T-helper 17 cell (primary cell): ENCODE measurements at regions not wholly inside any gene's neighbourhood (a gene's known extent, or its start where the extent isn't known, plus 50 kb on each side); places are given as distances from the start of the nearest gene placed in this dataset.

ENCODE experiments used
- ATAC-seq: fragments of 150-1000 bp; cut with Tn5 transposase; 2 replicates; pipeline ENCODE4 v1.10.0; 2021; ENCODE audit warnings: mild to moderate bottlenecking, moderate library complexity
- DNase-seq, 3 donors: peaks; one replicate each; pipeline versions ENCODE4 v3.0.0 to v3.0.0-alpha.2; 2020 to 2021
- H3K9me3 ChIP-seq: one replicate; pipeline ENCODE4 v1.7.0; 2013; ENCODE audit warnings: low read length, mild to moderate bottlenecking; ENCODE audit not compliant: control insufficient read depth, poor library complexity, severe bottlenecking
- H3K27ac Mint-ChIP-seq: one replicate; pipeline ENCODE4 v1.8.0; 2022; ENCODE audit warnings: mild to moderate bottlenecking, moderate library complexity, mixed read lengths
- H3K27me3 Mint-ChIP-seq: one replicate; pipeline ENCODE4 v1.8.0; 2022; ENCODE audit warnings: mixed read lengths
- H3K36me3 Mint-ChIP-seq: one replicate; pipeline ENCODE4 v1.8.0; 2022; ENCODE audit warnings: low read depth, mixed read lengths
- H3K4me1 Mint-ChIP-seq: one replicate; pipeline ENCODE4 v1.8.0; 2022; ENCODE audit warnings: mild to moderate bottlenecking, mixed read lengths
- H3K4me3 Mint-ChIP-seq: one replicate; pipeline ENCODE4 v1.8.0; 2022; ENCODE audit warnings: mild to moderate bottlenecking, moderate library complexity, mixed read lengths

GRCh38 chr5:39892708-39893107 is 467.9 kb upstream of the DAB2 start:
- Mint-ChIP-seq H3K36me3 (no peaks in the 10 kb centered on the region), H3K4me1 (no peaks in the 10 kb centered on the region), H3K27me3 (peaks cover 18% of the 10 kb centered on the region), H3K4me3 (no peak overlapping the region), H3K27ac (no peak overlapping the region)
- ATAC-seq (no peak), DNase-seq (no peak)
- H3K9me3 ChIP-seq = no peaks in the 10 kb centered on the region

- Mint-ChIP-seq H3K27me3 (peaks cover 18% of the 10 kb centered on the region), H3K36me3 (no peaks in the 10 kb centered on the region), H3K4me1 (no peaks in the 10 kb centered on the region), H3K27ac (no peak overlapping the region), H3K4me3 (no peak overlapping the region)
- DNase-seq (no peak), ATAC-seq (no peak)
- no peaks in the 10 kb centered on the region for H3K9me3 ChIP-seq
Observed at GRCh38 chr5:39891376-39891775, 466.6 kb upstream of the DAB2 start.

GRCh38 chr5:39880985-39881384 is 456.2 kb upstream of the DAB2 start:
- peaks cover 15% of the 10 kb centered on the region for H3K27me3 Mint-ChIP-seq
- no peak overlapping the region for H3K4me3 Mint-ChIP-seq
- peaks cover 3% of the 10 kb centered on the region for H3K9me3 ChIP-seq
- H3K27ac Mint-ChIP-seq = no peak overlapping the region
- no peaks in the 10 kb centered on the region for H3K36me3 Mint-ChIP-seq
- DNase-seq (no peak), ATAC-seq (no peak)
- no peaks in the 10 kb centered on the region for H3K4me1 Mint-ChIP-seq

GRCh38 chr5:39877479-39877878 is 452.7 kb upstream of the DAB2 start:
- Mint-ChIP-seq H3K27me3 (peaks cover 11% of the 10 kb centered on the region), H3K4me3 (no peak overlapping the region), H3K27ac (no peak overlapping the region), H3K4me1 (no peaks in the 10 kb centered on the region), H3K36me3 (no peaks in the 10 kb centered on the region)
- ATAC-seq (no peak), DNase-seq (no peak)
- peaks cover 3% of the 10 kb centered on the region for H3K9me3 ChIP-seq

GRCh38 chr5:39876146-39876545 is 451.4 kb upstream of the DAB2 start:
- H3K27ac Mint-ChIP-seq = no peak overlapping the region
- no peak overlapping the region for H3K4me3 Mint-ChIP-seq
- peaks cover 5% of the 10 kb centered on the region for H3K9me3 ChIP-seq
- H3K4me1 Mint-ChIP-seq = no peaks in the 10 kb centered on the region
- ATAC-seq = no peak
- no peak for DNase-seq
- H3K36me3 Mint-ChIP-seq = no peaks in the 10 kb centered on the region
- peaks cover 7% of the 10 kb centered on the region for H3K27me3 Mint-ChIP-seq

- Mint-ChIP-seq H3K36me3 (no peaks in the 10 kb centered on the region), H3K4me1 (no peaks in the 10 kb centered on the region), H3K27ac (no peak overlapping the region), H3K27me3 (peaks cover 7% of the 10 kb centered on the region), H3K4me3 (no peak overlapping the region)
- DNase-seq (no peak), ATAC-seq (no peak)
- H3K9me3 ChIP-seq = peaks cover 2% of the 10 kb centered on the region
Observed at GRCh38 chr5:39870137-39870536, 445.4 kb upstream of the DAB2 start.

GRCh38 chr5:39869396-39869795 is 444.6 kb upstream of the DAB2 start:
- H3K36me3 Mint-ChIP-seq = no peaks in the 10 kb centered on the region
- H3K9me3 ChIP-seq = peaks cover 2% of the 10 kb centered on the region
- no peaks in the 10 kb centered on the region for H3K4me1 Mint-ChIP-seq
- H3K4me3 Mint-ChIP-seq = no peak overlapping the region
- no peak overlapping the region for H3K27ac Mint-ChIP-seq
- H3K27me3 Mint-ChIP-seq = peaks cover 7% of the 10 kb centered on the region
- DNase-seq (no peak), ATAC-seq (no peak)

- Mint-ChIP-seq H3K27ac (no peak overlapping the region), H3K27me3 (no peaks in the 10 kb centered on the region), H3K4me1 (no peaks in the 10 kb centered on the region), H3K4me3 (no peak overlapping the region), H3K36me3 (no peaks in the 10 kb centered on the region)
- ATAC-seq = no peak
- peaks cover 2% of the 10 kb centered on the region for H3K9me3 ChIP-seq
- no peak for DNase-seq
Observed at GRCh38 chr5:39867923-39868322, 443.1 kb upstream of the DAB2 start.

GRCh38 chr5:39863926-39864552 is 439.3 kb upstream of the DAB2 start:
- H3K4me1 Mint-ChIP-seq = no peaks in the 10 kb centered on the region
- H3K4me3 Mint-ChIP-seq = no peak overlapping the region
- ATAC-seq = no peak

GRCh38 chr5:39857041-39857440 is 432.3 kb upstream of the DAB2 start:
- ATAC-seq = no peak

More at GRCh38 chr5:39863926-39864552, 439.3 kb upstream of the DAB2 start:
- no peaks in the 10 kb centered on the region for H3K9me3 ChIP-seq
- no peak overlapping the region for H3K27ac Mint-ChIP-seq
- peaks cover 16% of the 10 kb centered on the region for H3K27me3 Mint-ChIP-seq
- no peaks in the 10 kb centered on the region for H3K36me3 Mint-ChIP-seq
- DNase-seq = no peak

GRCh38 chr5:39854771-39855410 is 430.1 kb upstream of the DAB2 start:
- H3K4me1 Mint-ChIP-seq = no peaks in the 10 kb centered on the region
- DNase-seq (no peak), ATAC-seq (no peak)
- H3K27me3 Mint-ChIP-seq = peaks cover 40% of the 10 kb centered on the region
- H3K27ac Mint-ChIP-seq = no peak overlapping the region
- no peaks in the 10 kb centered on the region for H3K36me3 Mint-ChIP-seq
- H3K9me3 ChIP-seq = no peaks in the 10 kb centered on the region
- H3K4me3 Mint-ChIP-seq = no peak overlapping the region

More at GRCh38 chr5:39857041-39857440, 432.3 kb upstream of the DAB2 start:
- Mint-ChIP-seq H3K27ac (no peak overlapping the region), H3K27me3 (peaks cover 46% of the 10 kb centered on the region), H3K4me3 (no peak overlapping the region), H3K36me3 (no peaks in the 10 kb centered on the region), H3K4me1 (no peaks in the 10 kb centered on the region)
- no peaks in the 10 kb centered on the region for H3K9me3 ChIP-seq
- DNase-seq = no peak

- Mint-ChIP-seq H3K27ac (no peak overlapping the region), H3K4me3 (no peak overlapping the region), H3K27me3 (peaks cover 38% of the 10 kb centered on the region), H3K36me3 (no peaks in the 10 kb centered on the region), H3K4me1 (no peaks in the 10 kb centered on the region)
- DNase-seq = no peak
- no peaks in the 10 kb centered on the region for H3K9me3 ChIP-seq
- no peak for ATAC-seq
Observed at GRCh38 chr5:39850291-39850690, 425.5 kb upstream of the DAB2 start.

GRCh38 chr5:39846144-39846543 is 421.4 kb upstream of the DAB2 start:
- no peaks in the 10 kb centered on the region for H3K9me3 ChIP-seq
- H3K36me3 Mint-ChIP-seq = no peaks in the 10 kb centered on the region
- H3K27me3 Mint-ChIP-seq = peaks cover 20% of the 10 kb centered on the region
- no peak for DNase-seq
- H3K4me1 Mint-ChIP-seq = no peaks in the 10 kb centered on the region
- ATAC-seq = no peak
- no peak overlapping the region for H3K4me3 Mint-ChIP-seq
- no peak overlapping the region for H3K27ac Mint-ChIP-seq

GRCh38 chr5:39843767-39844166 is 419.0 kb upstream of the DAB2 start:
- H3K4me1 Mint-ChIP-seq = no peaks in the 10 kb centered on the region
- ATAC-seq (no peak), DNase-seq (no peak)
- no peaks in the 10 kb centered on the region for H3K36me3 Mint-ChIP-seq
- H3K9me3 ChIP-seq = no peaks in the 10 kb centered on the region
- no peak overlapping the region for H3K27ac Mint-ChIP-seq
- no peak overlapping the region for H3K4me3 Mint-ChIP-seq
- peaks cover 10% of the 10 kb centered on the region for H3K27me3 Mint-ChIP-seq
